H7 (cell line): ENCODE measurements at regions not wholly inside any gene's neighbourhood (a gene's known extent, or its start where the extent isn't known, plus 50 kb on each side); places are given as distances from the start of the nearest gene placed in this dataset.

Source experiments
- DNase-seq: peaks from one replicate; pipeline ENCODE4 v3.0.0; 2012
- H3K27me3 ChIP-seq: 2 replicates; pipeline ENCODE4 v1.6.0; 2011; ENCODE audit warnings: mild to moderate bottlenecking, low read length; ENCODE audit not compliant: control insufficient read depth, insufficient read depth
- H3K36me3 ChIP-seq: replicated peaks from 2 replicates; pipeline ENCODE4 v1.5.1; 2011; ENCODE audit warnings: low read length; ENCODE audit not compliant: control insufficient read depth, insufficient read depth
- H3K4me3 ChIP-seq: 2 replicates; pipeline ENCODE4 v1.5.1; 2011; ENCODE audit warnings: low read depth, mild to moderate bottlenecking, control low read depth, low read length, moderate library complexity; ENCODE audit not compliant: insufficient read depth

- H3K4me3 ChIP-seq: no peak overlapping the region
- no peaks in the 10 kb centered on the region for H3K36me3 ChIP-seq
- no peaks in the 10 kb centered on the region for H3K27me3 ChIP-seq
- DNase-seq: peak; percentile 2
These were observed 491.9 kb upstream of the FANCL start for GRCh38 chr2:58732999-58733398.

- H3K27me3 ChIP-seq: no peaks in the 10 kb centered on the region
- DNase-seq: no peak
- no peak overlapping the region for H3K4me3 ChIP-seq
- no peaks in the 10 kb centered on the region for H3K36me3 ChIP-seq
These were observed 490.4 kb upstream of the FANCL start for GRCh38 chr2:58731488-58731869.

GRCh38 chr2:58730764-58731487 lies 489.8 kb upstream of the FANCL start:
- no peaks in the 10 kb centered on the region for H3K36me3 ChIP-seq
- H3K27me3 ChIP-seq: no peaks in the 10 kb centered on the region

GRCh38 chr2:58727981-58728656 lies 487.0 kb upstream of the FANCL start:
- Histone ChIP-seq H3K36me3 (no peaks in the 10 kb centered on the region), H3K4me3 (no peak overlapping the region), H3K27me3 (no peaks in the 10 kb centered on the region)
- DNase-seq: no peak

More at GRCh38 chr2:58730764-58731487, 489.8 kb upstream of the FANCL start:
- no peak for DNase-seq
- H3K4me3 ChIP-seq: no peak overlapping the region

- DNase-seq: no peak
- H3K36me3 ChIP-seq: no peaks in the 10 kb centered on the region
- H3K27me3 ChIP-seq: no peaks in the 10 kb centered on the region
These were observed 480.9 kb upstream of the FANCL start for GRCh38 chr2:58721912-58722591.

GRCh38 chr2:58720770-58721697 lies 479.9 kb upstream of the FANCL start:
- H3K4me3 ChIP-seq: no peak overlapping the region
- H3K36me3 ChIP-seq: no peaks in the 10 kb centered on the region
- DNase-seq: peak; percentile 4
- no peaks in the 10 kb centered on the region for H3K27me3 ChIP-seq

More at GRCh38 chr2:58721912-58722591, 480.9 kb upstream of the FANCL start:
- no peak overlapping the region for H3K4me3 ChIP-seq

GRCh38 chr2:58720033-58720769 lies 479.1 kb upstream of the FANCL start:
- Histone ChIP-seq H3K36me3 (no peaks in the 10 kb centered on the region), H3K4me3 (no peak overlapping the region), H3K27me3 (no peaks in the 10 kb centered on the region)
- no peak for DNase-seq

GRCh38 chr2:58715344-58715743 lies 474.2 kb upstream of the FANCL start:
- Histone ChIP-seq H3K27me3 (no peaks in the 10 kb centered on the region), H3K4me3 (no peak overlapping the region), H3K36me3 (no peaks in the 10 kb centered on the region)
- no peak for DNase-seq

- Histone ChIP-seq H3K36me3 (no peaks in the 10 kb centered on the region), H3K4me3 (no peak overlapping the region), H3K27me3 (no peaks in the 10 kb centered on the region)
- DNase-seq: no peak
These were observed 473.1 kb upstream of the FANCL start for GRCh38 chr2:58714238-58714637.

GRCh38 chr2:58710795-58711279 lies 469.7 kb upstream of the FANCL start:
- DNase-seq: no peak
- Histone ChIP-seq H3K4me3 (no peak overlapping the region), H3K36me3 (no peaks in the 10 kb centered on the region), H3K27me3 (no peaks in the 10 kb centered on the region)

GRCh38 chr2:58709687-58710354 lies 468.7 kb upstream of the FANCL start:
- Histone ChIP-seq H3K36me3 (no peaks in the 10 kb centered on the region), H3K4me3 (no peak overlapping the region), H3K27me3 (no peaks in the 10 kb centered on the region)
- DNase-seq: no peak

GRCh38 chr2:58709274-58709673 lies 468.1 kb upstream of the FANCL start:
- Histone ChIP-seq H3K27me3 (no peaks in the 10 kb centered on the region), H3K4me3 (no peak overlapping the region), H3K36me3 (no peaks in the 10 kb centered on the region)
- DNase-seq: no peak

GRCh38 chr2:58708565-58708964 lies 467.4 kb upstream of the FANCL start:
- Histone ChIP-seq H3K27me3 (no peaks in the 10 kb centered on the region), H3K4me3 (no peak overlapping the region), H3K36me3 (no peaks in the 10 kb centered on the region)
- no peak for DNase-seq
